Upper lobe of left lung (tissue), 6 donors: ENCODE measurements at regions not wholly inside any gene's neighbourhood (a gene's known extent, or its start where the extent isn't known, plus 50 kb on each side); places are given as distances from the start of the nearest gene placed in this dataset.

Experiments
- ATAC-seq, 2 donors: fragments of 200-7000 bp; cut with Tn5 transposase; one replicate each; pipeline ENCODE4 v1.9.1; 2022; ENCODE audit warnings: mild to moderate bottlenecking in 2 of 2, moderate library complexity in 2 of 2; ENCODE audit not compliant: low FRiP score in 2 of 2
- DNase-seq, 2 donors: peaks; one replicate each; pipeline ENCODE4 v3.0.0-alpha.2; 2019 to 2020
- H3K27ac ChIP-seq, 4 donors: fragments of 200-600 bp; sonication (generic); one replicate each; pipeline ENCODE4 v1.5.1; 2016 to 2019
- H3K27me3 ChIP-seq, 4 donors: fragments of 200-600 bp; sonication (generic); one replicate each; pipeline ENCODE4 v1.5.1; 2017 to 2019
- H3K36me3 ChIP-seq, 4 donors: fragments of 200-600 bp; sonication (generic); one replicate each; pipeline ENCODE4 v1.5.1; 2016 to 2019
- H3K4me1 ChIP-seq, 4 donors: fragments of 200-600 bp; sonication (generic); one replicate each; pipeline ENCODE4 v1.5.1; 2018 to 2019
- H3K4me3 ChIP-seq, 4 donors: fragments of 200-600 bp; sonication (generic); one replicate each; pipeline ENCODE4 v1.5.1; 2017 to 2019; ENCODE audit warnings: mild to moderate bottlenecking in 2 of 4, moderate library complexity in 1 of 4
- H3K9me3 ChIP-seq, 4 donors: fragments of 200-600 bp; sonication (generic); one replicate each; pipeline ENCODE4 v1.5.1; 2018 to 2019
- CTCF ChIP-seq, 6 experiments: fragments of 450-650 bp in 4 of 6; fragments of 200-600 bp in 2 of 6; sonication (generic) in 2 of 6; IDR thresholded peaks; one replicate each; pipeline ENCODE4 v1.5.1; 2016 to 2019; ENCODE audit warnings: antibody characterized with exemption in 6 of 6
- EP300 ChIP-seq, 4 donors: sonication (generic); formaldehyde crosslinking; IDR thresholded peaks; one replicate each; pipeline ENCODE4 v1.5.1; 2017; ENCODE audit warnings: antibody characterized with exemption in 4 of 4, control low read depth in 2 of 4
- POLR2A ChIP-seq, 4 donors: fragments of 450-650 bp; IDR thresholded peaks; one replicate each; pipeline ENCODE4 v1.5.1; 2016 to 2017; ENCODE audit warnings: antibody characterized with exemption in 4 of 4, mild to moderate bottlenecking in 2 of 4
- POLR2AphosphoS5 ChIP-seq, 2 donors: sonication (generic); formaldehyde crosslinking; IDR thresholded peaks; one replicate each; pipeline ENCODE4 v1.5.1; 2017; ENCODE audit warnings: antibody characterized with exemption in 2 of 2
- WGBS, 2 donors: methylation state at CpG; one replicate each; pipeline ENCODE4 v1.1.5; 2017 to 2018; 5-methylcytosine and 5-hydroxymethylcytosine counted together
- donor health status: DM: no; HTN: no; CAD: no; lungs with moderate emphysema.
- donor health status: DM: no; HTN: yes; CAD: no; lungs with severe emphysema.

- no peaks in the 10 kb centered on the region for H3K36me3 ChIP-seq
- H3K27ac ChIP-seq: no peak overlapping the region
- ATAC-seq (no peak), DNase-seq (no peak)
- no peaks in the 10 kb centered on the region for H3K9me3 ChIP-seq
- no peaks in the 10 kb centered on the region for H3K4me1 ChIP-seq
- H3K27me3 ChIP-seq: no peaks in the 10 kb centered on the region
- no peak for TF ChIP-seq POLR2A (IDR thresholded peaks at IDR 0.05)
- TF ChIP-seq CTCF (IDR thresholded peaks at IDR 0.05): no peak
- TF ChIP-seq POLR2AphosphoS5 (IDR thresholded peaks at IDR 0.05): no peak
- no peak for TF ChIP-seq EP300 (IDR thresholded peaks at IDR 0.05)
- 55 to 70% methylated on average over 2 of the region's 2 CpGs for WGBS, 2 donors
- no peak overlapping the region for H3K4me3 ChIP-seq
Measured at GRCh38 chr15:35979608-35980007, 433.6 kb upstream of the DPH6 start.

GRCh38 chr15:35980719-35981118 is 434.8 kb upstream of the DPH6 start:
- TF ChIP-seq EP300 (IDR thresholded peaks at IDR 0.05): no peak
- no peak overlapping the region for H3K27ac ChIP-seq
- ATAC-seq (no peak), DNase-seq (no peak)
- H3K27me3 ChIP-seq: no peaks in the 10 kb centered on the region
- H3K4me1 ChIP-seq: peaks cover 0 to 4% (median 0%) of the 10 kb centered on the region in 4 donors
- no peaks in the 10 kb centered on the region for H3K9me3 ChIP-seq
- no peak overlapping the region for H3K4me3 ChIP-seq
- H3K36me3 ChIP-seq: no peaks in the 10 kb centered on the region

DNA sequence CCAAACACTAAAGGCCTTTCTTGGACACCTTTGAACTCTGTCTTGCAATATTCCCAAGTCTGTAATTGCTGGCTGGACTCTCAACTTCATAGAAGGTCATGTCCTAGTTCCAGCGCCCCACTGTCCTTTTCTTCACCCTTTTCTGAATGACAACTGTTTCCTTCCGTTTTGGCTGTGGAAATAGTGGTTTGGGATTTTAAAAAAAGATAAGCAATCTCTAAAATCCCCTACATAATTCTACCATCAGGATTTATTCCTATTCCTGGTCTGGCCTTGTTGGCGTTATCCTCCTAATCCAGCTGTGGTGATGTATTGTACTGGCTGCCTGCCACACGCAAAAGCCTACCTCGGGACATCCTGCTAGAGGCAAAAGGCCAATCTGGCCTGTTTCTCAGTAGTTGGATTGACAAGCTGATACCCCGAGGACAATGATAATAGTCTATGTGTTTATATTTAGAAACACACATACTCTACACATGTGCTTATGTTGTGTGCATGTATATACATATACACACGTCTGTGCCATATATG is 440.3 kb upstream of the DPH6 start:
- Histone ChIP-seq H3K27me3 (no peaks in the 10 kb centered on the region), H3K4me1 (peaks cover 0 to 6% (median 2%) of the 10 kb centered on the region in 4 donors), H3K9me3 (no peaks in the 10 kb centered on the region), H3K4me3 (no peak overlapping the region), H3K36me3 (no peaks in the 10 kb centered on the region), H3K27ac (peak overlapping the region in 1 of 4 donors; percentile 34)
- ATAC-seq: peak in 1 of 2 donors; percentile 36
- WGBS, 2 donors: 33 to 47% methylated on average over 7 of the region's 7 CpGs
- no peak for DNase-seq
- no peak for TF ChIP-seq POLR2AphosphoS5 (IDR thresholded peaks at IDR 0.05)
- no peak for TF ChIP-seq EP300 (IDR thresholded peaks at IDR 0.05)
- no peak for TF ChIP-seq POLR2A (IDR thresholded peaks at IDR 0.05)
- no peak for TF ChIP-seq CTCF (IDR thresholded peaks at IDR 0.05)

GRCh38 chr15:35987056-35987455 is 441.1 kb upstream of the DPH6 start:
- Histone ChIP-seq H3K27ac (no peak overlapping the region), H3K4me3 (no peak overlapping the region), H3K9me3 (no peaks in the 10 kb centered on the region), H3K4me1 (peaks cover 0 to 6% (median 2%) of the 10 kb centered on the region in 4 donors), H3K27me3 (no peaks in the 10 kb centered on the region), H3K36me3 (no peaks in the 10 kb centered on the region)
- ATAC-seq: no peak
- no peak for TF ChIP-seq EP300 (IDR thresholded peaks at IDR 0.05)
- TF ChIP-seq POLR2A (IDR thresholded peaks at IDR 0.05): no peak
- TF ChIP-seq CTCF (IDR thresholded peaks at IDR 0.05): no peak
- TF ChIP-seq POLR2AphosphoS5 (IDR thresholded peaks at IDR 0.05): no peak
- WGBS, 2 donors: 63 to 66% methylated on average over 2 of the region's 2 CpGs
- no peak for DNase-seq

GRCh38 chr15:35991386-35991785 is 445.4 kb upstream of the DPH6 start:
- ATAC-seq (no peak), DNase-seq (no peak)
- H3K9me3 ChIP-seq: no peaks in the 10 kb centered on the region

More at GRCh38 chr15:35991386-35991785, 445.4 kb upstream of the DPH6 start:
- H3K4me1 ChIP-seq: peaks cover 0 to 3% (median 0%) of the 10 kb centered on the region in 4 donors
- H3K4me3 ChIP-seq: no peak overlapping the region
- H3K27me3 ChIP-seq: no peaks in the 10 kb centered on the region
- H3K36me3 ChIP-seq: no peaks in the 10 kb centered on the region
- 86 to 89% methylated on average over 3 of the region's 3 CpGs for WGBS, 2 donors
- no peak overlapping the region for H3K27ac ChIP-seq
- TF ChIP-seq CTCF (IDR thresholded peaks at IDR 0.05) (no peak), EP300 (IDR thresholded peaks at IDR 0.05) (no peak), POLR2AphosphoS5 (IDR thresholded peaks at IDR 0.05) (no peak), POLR2A (IDR thresholded peaks at IDR 0.05) (no peak)
